NCI-H1417 (cell line): ENCODE measurements at regions not wholly inside any gene's neighbourhood (a gene's known extent, or its start where the extent isn't known, plus 50 kb on each side); places are given as distances from the start of the nearest gene placed in this dataset.

Experiments used
- DNase-seq, 3 experiments: peaks; one replicate each; lab custom pipeline; 2025; lab: John Stamatoyannopoulos, UW

- DNase-seq, result no peak
Measured at GRCh38 chr2:28694364-28694763, 57.3 kb upstream of the PPP1CB start.

GRCh38 chr2:28695245-28695647, 56.4 kb upstream of the PPP1CB start:
- DNase-seq, result peak; percentile 15 to 53 (median 19)

- no peak for DNase-seq
Measured at GRCh38 chr2:28696261-28696660, 55.4 kb upstream of the PPP1CB start.

GRCh38 chr2:28697602-28698149, 54.0 kb upstream of the PPP1CB start:
- DNase-seq, result peak in 1 of 3 experiments; percentile 52

GRCh38 chr2:28698545-28698944, 53.1 kb upstream of the PPP1CB start:
- DNase-seq, result peak in 1 of 3 experiments; percentile 54
